GM12892 (cell line): ENCODE measurements at regions not wholly inside any gene's neighbourhood (a gene's known extent, or its start where the extent isn't known, plus 50 kb on each side); places are given as distances from the start of the nearest gene placed in this dataset.

Experiments
- POLR2A ChIP-seq: IDR thresholded peaks from 2 replicates; pipeline ENCODE4 v1.6.1; 2011; ENCODE audit warnings: low read depth, low read length, control low read depth
- POLR2AphosphoS5 ChIP-seq: IDR thresholded peaks from 2 replicates; pipeline ENCODE4 v1.6.1; 2011; ENCODE audit warnings: low read depth, low read length, control low read depth
- TAF1 ChIP-seq: IDR thresholded peaks from 2 replicates; pipeline ENCODE4 v1.6.1; 2011; ENCODE audit warnings: low read depth, mild to moderate bottlenecking, control low read depth, low read length, borderline replicate concordance

- TF ChIP-seq POLR2A (no peak), TAF1 (no peak), POLR2AphosphoS5 (no peak)
Measured at GRCh38 chr3:20254268-20255117, 68.5 kb upstream of the SGO1 start.
